KOPT-K1 (cell line): ENCODE measurements at regions not wholly inside any gene's neighbourhood (a gene's known extent, or its start where the extent isn't known, plus 50 kb on each side); places are given as distances from the start of the nearest gene placed in this dataset.

Source experiments
- H3K27ac ChIP-seq: fragments of 200-600 bp; sonication (generic); 2 replicates; pipeline ENCODE4 v1.5.1; 2016; ENCODE audit warnings: antibody characterized with exemption, mild to moderate bottlenecking, low read depth, low read length; ENCODE audit not compliant: poor library complexity, severe bottlenecking
- H3K36me3 ChIP-seq: fragments of 200-600 bp; sonication (generic); 2 replicates; pipeline ENCODE4 v1.5.1; 2017; ENCODE audit warnings: antibody characterized with exemption, mild to moderate bottlenecking, low read length, moderate library complexity; ENCODE audit not compliant: insufficient read depth
- H3K9me3 ChIP-seq: fragments of 200-600 bp; sonication (generic); 2 replicates; pipeline ENCODE4 v1.5.1; 2017; ENCODE audit warnings: antibody characterized with exemption, low read length, mild to moderate bottlenecking; ENCODE audit not compliant: insufficient read depth, poor library complexity, severe bottlenecking

GRCh38 chr6:14726816-14727493 is 518.9 kb upstream of the JARID2 start:
- no peaks in the 10 kb centered on the region for H3K9me3 ChIP-seq
- H3K27ac ChIP-seq, result no peak overlapping the region
- H3K36me3 ChIP-seq, result no peaks in the 10 kb centered on the region

GRCh38 chr6:14727494-14728395 is 518.1 kb upstream of the JARID2 start:
- Histone ChIP-seq H3K27ac (peak overlapping the region; percentile 74), H3K9me3 (no peaks in the 10 kb centered on the region), H3K36me3 (no peaks in the 10 kb centered on the region)

- H3K9me3 ChIP-seq, result no peaks in the 10 kb centered on the region
- no peaks in the 10 kb centered on the region for H3K36me3 ChIP-seq
- H3K27ac ChIP-seq, result peak overlapping the region; percentile 74
Observed at GRCh38 chr6:14728396-14729024, 517.4 kb upstream of the JARID2 start.

GRCh38 chr6:14729129-14729871 is 516.6 kb upstream of the JARID2 start:
- Histone ChIP-seq H3K36me3 (no peaks in the 10 kb centered on the region), H3K27ac (peak overlapping the region; percentile 74), H3K9me3 (no peaks in the 10 kb centered on the region)

- Histone ChIP-seq H3K9me3 (no peaks in the 10 kb centered on the region), H3K36me3 (no peaks in the 10 kb centered on the region), H3K27ac (peak overlapping the region; percentile 74)
Observed at GRCh38 chr6:14730654-14731053, 515.2 kb upstream of the JARID2 start.

GRCh38 chr6:14731611-14732010 is 514.3 kb upstream of the JARID2 start:
- no peaks in the 10 kb centered on the region for H3K9me3 ChIP-seq
- H3K36me3 ChIP-seq, result no peaks in the 10 kb centered on the region
- H3K27ac ChIP-seq, result peak overlapping the region; percentile 74

GRCh38 chr6:14732226-14732843 is 513.5 kb upstream of the JARID2 start:
- no peaks in the 10 kb centered on the region for H3K9me3 ChIP-seq
- H3K27ac ChIP-seq, result peak overlapping the region; percentile 74

GRCh38 chr6:14732844-14733757 is 512.8 kb upstream of the JARID2 start:
- H3K9me3 ChIP-seq, result no peaks in the 10 kb centered on the region
- H3K27ac ChIP-seq, result peak overlapping the region; percentile 74
- no peaks in the 10 kb centered on the region for H3K36me3 ChIP-seq

More at GRCh38 chr6:14732226-14732843, 513.5 kb upstream of the JARID2 start:
- no peaks in the 10 kb centered on the region for H3K36me3 ChIP-seq

- Histone ChIP-seq H3K27ac (peak overlapping the region; percentile 72), H3K36me3 (no peaks in the 10 kb centered on the region), H3K9me3 (no peaks in the 10 kb centered on the region)
Observed at GRCh38 chr6:14734052-14734415, 511.8 kb upstream of the JARID2 start.

GRCh38 chr6:14734416-14735340 is 511.2 kb upstream of the JARID2 start:
- no peaks in the 10 kb centered on the region for H3K36me3 ChIP-seq
- peak overlapping the region; percentile 72 for H3K27ac ChIP-seq
- no peaks in the 10 kb centered on the region for H3K9me3 ChIP-seq

GRCh38 chr6:14735956-14736486 is 509.8 kb upstream of the JARID2 start:
- peak overlapping the region; percentile 72 for H3K27ac ChIP-seq
- no peaks in the 10 kb centered on the region for H3K9me3 ChIP-seq
- no peaks in the 10 kb centered on the region for H3K36me3 ChIP-seq

- no peaks in the 10 kb centered on the region for H3K9me3 ChIP-seq
- H3K27ac ChIP-seq, result no peak overlapping the region
- no peaks in the 10 kb centered on the region for H3K36me3 ChIP-seq
Observed at GRCh38 chr6:14736554-14736953, 509.3 kb upstream of the JARID2 start.

- Histone ChIP-seq H3K9me3 (no peaks in the 10 kb centered on the region), H3K27ac (no peak overlapping the region), H3K36me3 (no peaks in the 10 kb centered on the region)
Observed at GRCh38 chr6:14738497-14738896, 507.4 kb upstream of the JARID2 start.
